D341Med (cell line): ENCODE measurements at regions not wholly inside any gene's neighbourhood (a gene's known extent, or its start where the extent isn't known, plus 50 kb on each side); places are given as distances from the start of the nearest gene placed in this dataset.
"Not testable (repeated sequence)": the region's sequence is repeated elsewhere in the genome, so short reads cannot be mapped to it uniquely, and the experiment has no call there.

Source experiments
- DNase-seq: peaks from one replicate; pipeline ENCODE4 v3.0.0; 2012; ENCODE audit warnings: low spot score

DNA sequence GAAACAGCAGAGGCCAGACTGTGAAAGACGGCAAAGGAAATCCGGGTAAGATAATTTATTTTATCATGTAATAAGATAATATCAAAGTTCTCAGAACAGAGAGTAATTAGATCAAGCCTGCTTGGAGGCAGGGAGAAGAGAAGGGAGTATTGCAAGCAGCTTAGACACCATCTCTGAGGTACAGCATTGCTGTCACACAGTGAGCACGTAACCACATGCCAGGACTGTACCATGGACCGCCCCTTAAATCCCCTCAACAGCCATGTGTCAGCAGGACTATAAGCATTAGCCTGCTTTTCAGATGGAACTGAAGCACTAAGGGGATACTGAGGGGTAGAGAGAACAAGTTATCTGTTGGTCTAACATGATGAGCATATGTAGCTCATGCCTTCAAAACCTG is 141.5 kb downstream of the C6orf118 start:
- DNase-seq = peak; percentile 26

DNA sequence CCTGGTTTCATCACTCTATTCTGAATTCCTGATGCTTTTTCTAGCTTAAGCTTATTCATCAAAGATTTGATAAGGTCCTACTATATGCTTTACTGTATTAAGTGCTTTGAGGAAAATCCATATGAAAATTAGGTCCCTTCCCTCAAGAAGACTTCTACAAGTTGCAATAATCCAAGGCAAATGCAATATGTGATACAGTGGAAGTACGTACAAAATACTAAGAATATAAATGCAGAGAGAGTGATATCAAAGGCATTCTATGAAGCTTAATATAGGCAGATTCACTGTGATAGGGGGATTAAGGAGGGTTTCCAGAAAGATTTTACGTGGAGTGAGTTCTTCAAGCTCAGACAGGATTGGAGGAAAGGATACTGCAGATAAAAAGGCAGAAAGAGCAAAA is 142.1 kb downstream of the C6orf118 start:
- no peak for DNase-seq

DNA sequence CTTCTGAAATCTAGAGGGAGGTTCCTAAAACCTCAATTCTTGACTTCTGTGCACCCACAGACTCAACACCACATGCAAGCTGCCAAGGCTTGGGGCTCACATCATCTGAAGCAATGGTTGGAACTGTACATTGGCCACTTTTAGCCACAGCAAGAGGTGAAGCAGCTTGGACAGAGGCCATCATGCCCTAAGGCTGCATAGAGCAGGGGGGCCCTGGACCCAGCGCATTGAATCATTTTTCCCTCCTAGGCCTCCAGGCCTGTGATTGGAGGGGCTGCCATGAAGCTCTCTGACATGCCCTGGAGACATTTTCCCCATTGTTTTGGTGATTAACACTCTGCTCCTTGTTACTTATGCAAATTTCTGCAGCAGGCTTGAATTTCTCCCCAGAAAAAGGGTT is 145.9 kb downstream of the C6orf118 start:
- no peak for DNase-seq

DNA sequence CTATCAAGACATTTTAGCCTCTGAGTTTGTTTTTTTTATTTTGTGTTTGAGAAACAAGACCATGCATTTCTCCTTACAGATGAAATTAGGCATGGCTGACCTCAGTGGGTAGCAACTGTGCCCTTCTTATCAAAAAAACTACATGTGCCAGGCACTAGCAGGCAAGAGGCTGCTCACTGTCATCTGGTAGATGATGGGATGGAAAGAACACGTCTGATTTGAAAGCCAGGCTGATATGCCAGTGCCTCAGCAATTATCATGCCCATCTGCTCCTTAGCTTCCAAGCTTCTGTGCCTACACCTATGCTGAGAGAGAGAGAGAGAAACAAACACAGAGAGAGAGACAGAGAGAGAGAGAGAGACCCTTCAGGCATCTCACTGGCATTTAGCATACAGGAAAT is 149.9 kb downstream of the C6orf118 start:
- peak; percentile 35 for DNase-seq

DNA sequence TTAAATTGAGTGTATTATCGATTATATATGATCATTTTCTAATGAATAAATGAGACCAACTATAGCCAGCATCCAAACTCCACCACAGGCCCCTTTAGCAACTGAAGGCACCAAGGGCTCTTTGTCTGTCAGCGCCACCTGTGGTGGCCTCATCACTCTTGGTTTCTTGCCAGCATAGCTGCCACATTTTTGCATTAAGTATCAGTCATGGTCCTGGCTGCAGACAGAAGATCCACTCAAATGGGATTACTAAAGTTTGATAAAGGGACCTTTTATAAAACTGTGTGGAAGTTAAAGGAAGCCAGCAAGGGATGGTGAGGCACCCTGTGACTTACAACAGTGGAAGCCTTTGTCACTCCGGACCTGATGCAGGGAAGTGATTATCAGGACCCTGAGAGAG is 162.9 kb downstream of the C6orf118 start:
- no peak for DNase-seq

DNA sequence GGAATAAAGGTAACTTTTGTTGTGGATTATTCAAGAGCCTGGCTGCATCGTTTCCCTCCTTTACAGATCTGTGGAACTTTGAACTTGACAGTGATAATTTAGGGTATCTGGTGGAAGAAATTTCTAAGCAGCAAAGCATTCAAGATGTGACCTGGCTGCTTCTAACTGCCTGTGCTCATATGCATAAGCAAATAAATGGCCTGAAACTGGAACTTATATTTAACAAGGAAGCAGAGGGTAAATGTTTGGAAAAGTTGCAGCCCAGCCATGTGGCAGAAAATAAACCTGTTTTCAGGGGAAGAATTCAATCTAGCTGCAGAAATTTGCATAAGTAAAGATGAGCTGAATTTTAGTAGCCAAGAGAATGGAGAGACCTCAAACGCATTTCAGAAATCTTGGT is 173.5 kb downstream of the C6orf118 start:
- no peak for DNase-seq

- no peak for DNase-seq
These were observed 180.3 kb downstream of the C6orf118 start for GRCh38 chr6:165129086-165129485.

GRCh38 chr6:165127743-165128142 is 181.7 kb downstream of the C6orf118 start:
- not testable (repeated sequence) for DNase-seq

- not testable (repeated sequence) for DNase-seq
These were observed 184.7 kb downstream of the C6orf118 start for GRCh38 chr6:165124681-165125080.

DNA sequence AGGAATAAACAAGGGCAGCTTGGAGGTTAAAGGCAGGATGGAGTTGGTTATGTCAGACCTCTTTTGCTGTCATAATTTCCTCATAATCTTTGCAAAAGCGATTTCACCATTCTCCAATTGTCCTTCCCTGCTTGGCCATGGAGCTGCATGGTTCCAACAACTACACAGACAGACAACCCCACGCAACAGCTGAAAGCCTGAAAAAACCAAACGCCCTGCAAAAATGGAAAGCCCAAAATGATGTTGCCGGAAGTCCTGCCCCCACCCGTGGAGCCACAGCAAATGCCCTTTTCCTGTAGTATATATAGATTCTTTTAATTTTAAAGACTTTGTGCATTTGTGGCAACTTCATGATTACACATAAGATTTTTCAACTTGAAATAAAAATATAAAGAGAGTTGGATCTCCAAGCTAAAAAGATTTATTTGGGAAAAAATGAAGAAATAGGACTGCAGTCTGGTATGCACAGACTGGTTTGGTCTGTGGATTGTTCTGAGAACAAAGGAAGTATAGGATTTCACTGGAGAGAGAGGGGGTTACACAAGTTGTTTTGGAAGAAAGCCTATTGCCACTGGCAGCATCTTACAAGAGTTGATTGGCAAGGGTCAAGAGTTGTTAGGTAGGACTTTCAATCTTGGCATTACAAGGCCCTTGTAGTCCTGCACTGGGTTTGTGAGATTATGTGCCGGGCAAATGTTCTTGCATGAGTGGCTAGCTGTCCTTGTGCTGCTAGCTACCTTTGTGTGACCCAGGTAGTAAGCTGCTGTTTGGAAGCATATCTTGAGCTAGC is 190.0 kb downstream of the C6orf118 start:
- no peak for DNase-seq

GRCh38 chr6:165118736-165119135 is 190.7 kb downstream of the C6orf118 start:
- no peak for DNase-seq

GRCh38 chr6:165117806-165118205 is 191.6 kb downstream of the C6orf118 start:
- DNase-seq = no peak

GRCh38 chr6:165117121-165117520 is 192.3 kb downstream of the C6orf118 start:
- no peak for DNase-seq

DNA sequence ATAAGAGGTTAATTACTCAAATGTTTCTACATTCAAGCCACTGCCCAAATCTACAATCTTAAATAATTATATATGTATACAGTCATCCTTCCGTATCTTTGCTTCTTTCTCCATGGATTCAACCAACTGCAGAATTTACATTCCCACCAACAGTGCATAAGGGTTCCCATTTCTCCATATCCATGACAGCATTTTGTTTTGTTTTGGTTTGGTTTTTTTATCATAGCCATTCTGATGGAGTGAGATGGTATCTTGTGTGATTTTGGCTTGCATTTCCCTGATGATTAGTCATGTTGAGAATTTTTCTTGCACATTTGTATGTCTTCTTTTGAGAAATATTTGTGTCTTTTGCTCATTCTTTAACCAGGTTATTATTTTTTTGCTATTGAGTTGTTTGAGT is 198.5 kb downstream of the C6orf118 start:
- no peak for DNase-seq

DNA sequence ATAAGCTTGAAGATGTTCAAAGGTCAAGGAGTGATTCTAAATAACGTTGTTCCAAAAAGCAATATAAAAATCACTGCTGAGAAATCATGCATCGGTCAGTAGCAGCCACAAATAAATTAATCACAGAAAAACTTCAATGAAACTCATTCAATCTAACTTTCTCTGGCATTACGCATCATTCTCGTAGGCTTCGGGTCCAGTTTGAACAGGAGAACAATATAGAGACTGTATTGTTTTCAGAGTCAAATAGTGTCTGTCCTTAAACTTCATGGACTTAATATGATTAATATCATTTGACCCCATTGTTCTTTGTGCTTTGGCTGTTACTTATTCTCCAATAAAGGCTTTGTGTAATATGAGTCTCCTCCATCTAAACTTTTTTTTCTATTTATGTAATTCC is 200.4 kb downstream of the C6orf118 start:
- no peak for DNase-seq

GRCh38 chr6:165106261-165106660 is 203.1 kb downstream of the C6orf118 start:
- DNase-seq = no peak

DNA sequence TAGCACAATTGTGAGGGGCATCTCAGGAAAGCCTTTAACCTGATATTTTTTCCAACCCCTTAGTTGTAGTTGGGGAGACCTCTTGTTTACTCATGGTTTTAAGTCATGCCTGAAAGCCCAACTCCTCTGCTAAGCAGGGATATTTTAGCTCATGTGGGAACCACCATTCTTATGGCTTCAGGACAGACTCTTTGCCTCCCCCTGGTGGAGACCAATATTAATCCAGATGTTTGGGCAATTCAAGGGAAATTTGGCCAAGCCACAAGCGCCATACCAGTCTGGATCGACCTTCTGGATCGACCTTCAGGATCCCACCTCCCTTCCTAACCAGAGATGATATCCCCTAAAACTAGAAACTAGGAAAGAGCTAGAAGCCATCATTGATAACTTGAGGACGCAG is 211.2 kb downstream of the C6orf118 start:
- DNase-seq = no peak

DNA sequence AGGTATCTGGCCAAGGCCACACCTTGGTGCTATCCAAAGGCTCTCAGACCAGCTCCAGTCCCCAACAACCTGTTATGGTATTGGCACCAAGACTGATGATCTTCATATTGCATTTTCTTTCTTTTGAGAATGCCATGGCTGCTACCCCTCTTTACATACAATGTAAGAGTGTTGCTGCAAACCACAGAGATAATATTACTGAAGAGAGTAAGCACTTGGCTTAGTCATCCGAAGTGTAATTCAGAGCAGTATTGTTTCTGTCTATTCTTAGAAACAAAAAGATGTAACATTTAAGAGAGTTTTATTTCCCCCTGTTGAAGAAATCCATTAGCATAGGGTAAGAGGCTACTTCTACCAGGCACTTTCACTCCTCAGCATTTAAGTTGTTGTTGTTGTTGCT is 212.5 kb downstream of the C6orf118 start:
- no peak for DNase-seq

- no peak for DNase-seq
These were observed 213.2 kb downstream of the C6orf118 start for GRCh38 chr6:165096209-165096608.

DNA sequence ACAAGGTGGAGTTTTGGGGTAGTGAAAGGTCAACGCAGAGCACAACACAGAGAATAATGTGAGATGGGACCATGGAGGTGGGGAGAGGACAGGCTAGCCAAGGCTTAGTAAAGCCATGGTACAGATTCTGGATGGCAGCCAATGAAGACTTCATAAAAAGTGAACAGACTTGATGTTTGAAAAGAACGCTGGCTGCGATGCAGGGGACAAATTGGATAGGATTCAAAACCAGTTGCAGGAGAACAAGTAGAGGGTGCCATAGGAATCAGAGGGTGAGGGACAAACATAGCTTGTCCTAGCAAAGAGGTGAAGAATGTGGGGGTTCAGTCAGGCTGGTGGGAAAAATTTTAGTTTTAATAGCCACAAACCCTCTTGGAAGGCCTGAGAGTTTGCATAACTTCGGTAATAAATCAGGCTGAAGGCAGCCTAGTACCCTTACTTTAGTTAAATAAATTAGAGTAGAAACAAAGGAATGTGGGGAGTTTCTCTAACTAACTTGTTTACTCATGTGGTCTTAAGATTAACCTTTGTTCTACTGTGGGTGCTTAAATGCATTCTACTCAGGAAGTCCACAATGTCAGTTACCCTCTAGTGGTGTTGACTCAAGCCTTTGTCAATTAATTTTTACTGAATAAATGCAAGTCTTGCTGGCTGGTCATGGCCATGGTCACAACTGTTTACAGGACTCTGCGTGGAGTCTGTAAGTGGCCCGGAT is 216.4 kb downstream of the C6orf118 start:
- DNase-seq = no peak

- no peak for DNase-seq
These were observed 218.2 kb downstream of the C6orf118 start for GRCh38 chr6:165091121-165091785.

GRCh38 chr6:165090242-165090641 is 219.2 kb downstream of the C6orf118 start:
- DNase-seq = no peak

- no peak for DNase-seq
These were observed 222.6 kb downstream of the C6orf118 start for GRCh38 chr6:165086814-165087213.
